Stomach (tissue), 8 donors: ENCODE measurements at regions not wholly inside any gene's neighbourhood (a gene's known extent, or its start where the extent isn't known, plus 50 kb on each side); places are given as distances from the start of the nearest gene placed in this dataset.

Experiments used
- DNase-seq, 2 donors: peaks; one replicate each; pipeline versions ENCODE4 v3.0.0 to v3.0.0-alpha.2; 2013 to 2019
- H3K27ac ChIP-seq, 5 donors: fragments of 200-600 bp in 4 of 5; sonication (generic) in 4 of 5; one replicate each; pipeline ENCODE4 v1.5.1; 2013 to 2019; ENCODE audit warnings: mild to moderate bottlenecking in 1 of 5, moderate library complexity in 1 of 5
- H3K27me3 ChIP-seq, 3 donors: fragments of 200-600 bp; sonication (generic); one replicate each; pipeline ENCODE4 v1.5.1; 2017 to 2019; ENCODE audit warnings: mixed run types in 1 of 3
- H3K36me3 ChIP-seq, 4 donors: fragments of 200-600 bp; sonication (generic); 1 replicate in 3 of 4; 2 replicates in 1 of 4; pipeline ENCODE4 v1.5.1; 2016 to 2019
- H3K4me1 ChIP-seq, 4 donors: fragments of 200-600 bp; sonication (generic); one replicate each; pipeline ENCODE4 v1.5.1; 2016 to 2019
- H3K4me3 ChIP-seq, 4 donors: fragments of 200-600 bp; sonication (generic) in 3 of 4; one replicate each; pipeline ENCODE4 v1.5.1; 2016 to 2019; ENCODE audit warnings: mild to moderate bottlenecking in 1 of 4
- H3K9me3 ChIP-seq, 4 donors: fragments of 200-600 bp; sonication (generic); one replicate each; pipeline ENCODE4 v1.5.1; 2016 to 2019
- CTCF ChIP-seq, 7 experiments: fragments of 450-650 bp in 4 of 7; fragments of 200-600 bp in 3 of 7; sonication (generic) in 3 of 7; IDR thresholded peaks; one replicate each; pipeline ENCODE4 v1.5.1; 2016 to 2019; ENCODE audit warnings: antibody characterized with exemption in 7 of 7, control low read depth in 2 of 7, mild to moderate bottlenecking in 1 of 7
- EP300 ChIP-seq: sonication (generic); formaldehyde crosslinking; IDR thresholded peaks from one replicate; pipeline ENCODE4 v1.6.1; 2017; ENCODE audit warnings: antibody characterized with exemption
- POLR2A ChIP-seq, 4 donors: fragments of 450-650 bp; IDR thresholded peaks; one replicate each; pipeline ENCODE4 v1.6.1; 2016; ENCODE audit warnings: antibody characterized with exemption in 4 of 4, control low read depth in 2 of 4, mild to moderate bottlenecking in 1 of 4, moderate library complexity in 1 of 4
- POLR2AphosphoS5 ChIP-seq, 3 donors: sonication (generic); formaldehyde crosslinking; IDR thresholded peaks; one replicate each; pipeline ENCODE4 v1.6.1; 2016; ENCODE audit warnings: antibody characterized with exemption in 3 of 3
- WGBS, 5 donors: extraction: QIAGEN DNeasy Blood & Tissue Kit in 3 of 5; methylation state at CpG; one replicate each; pipeline versions ENCODE4 v1.1.5 to v1.1.7; 2013 to 2018; 5-methylcytosine and 5-hydroxymethylcytosine counted together
- intact Hi-C: fragments of 100-400 bp; cut with DNase I; formaldehyde crosslinking; loops from one replicate; pipeline ENCODE4 v1.15.1; 2023; ENCODE audit warnings: low total_unique reads
- small RNA-seq, 4 donors: library from RNA; depleted of rRNA; stranded (forward); fragments of <200 nt; gene quantifications; one replicate each; pipeline ENCODE3, GENCODE V24; 2016
- donor health status: healthy with polysubstance abuse.
- donor health status: Bipolar disorder and iron deficiency.
- donor health status: healthy.

- Histone ChIP-seq H3K36me3 (no peaks in the 10 kb centered on the region), H3K27me3 (no peaks in the 10 kb centered on the region), H3K9me3 (no peaks in the 10 kb centered on the region), H3K27ac (no peak overlapping the region), H3K4me3 (no peak overlapping the region), H3K4me1 (no peaks in the 10 kb centered on the region)
- no peak for DNase-seq
- TF ChIP-seq EP300 (no peak), CTCF (IDR thresholded peaks at IDR 0.05) (no peak), POLR2A (IDR thresholded peaks at IDR 0.05) (no peak), POLR2AphosphoS5 (IDR thresholded peaks at IDR 0.05) (no peak)
- WGBS, 5 donors, result 84 to 100% (median 95%) methylated on average over 1 of the region's 1 CpG
- intact Hi-C loops, result no loop called here
These were observed 53.2 kb upstream of the NR3C2 start for GRCh38 chr4:148495463-148495862.

Small RNA genes lying in the stretch of these regions (small RNA-seq; reads per million reads assigned to genes)
- 0 reads per million in 4 donors for gene RNA5SP166
- 0 reads per million in 4 donors for gene RNU7-197P
